ENCODE measurements at regions not wholly inside any gene's neighbourhood (a gene's known extent, or its start where the extent isn't known, plus 50 kb on each side); places are given as distances from the start of the nearest gene placed in this dataset.
"Not testable (repeated sequence)": the region's sequence is repeated elsewhere in the genome, so short reads cannot be mapped to it uniquely, and the experiment has no call there.

DNA sequence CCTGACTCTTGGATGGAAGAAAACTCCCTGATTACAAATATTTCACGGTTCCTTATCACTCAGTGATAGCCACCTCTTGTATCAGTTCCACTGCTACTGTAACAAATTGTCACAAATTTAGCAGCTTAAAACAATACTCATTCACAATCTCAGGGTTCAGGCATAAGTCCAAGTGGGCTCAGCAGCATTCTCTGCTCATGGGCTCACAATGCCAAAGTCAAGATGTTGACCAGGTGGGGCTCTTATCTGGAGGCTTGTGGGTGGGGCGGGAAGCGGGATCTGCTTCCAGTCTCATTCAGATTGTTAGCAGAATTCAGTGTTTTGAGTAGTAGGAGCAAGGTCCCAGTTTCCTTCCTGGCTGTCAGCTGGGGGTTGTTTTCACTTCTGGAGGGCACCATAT lies 137.3 kb upstream of the FAM78B start:
- in situ Hi-C loops (cut with HindIII; ENCODE audit: low sequenced_read_pairs), result no loop called here

DNA sequence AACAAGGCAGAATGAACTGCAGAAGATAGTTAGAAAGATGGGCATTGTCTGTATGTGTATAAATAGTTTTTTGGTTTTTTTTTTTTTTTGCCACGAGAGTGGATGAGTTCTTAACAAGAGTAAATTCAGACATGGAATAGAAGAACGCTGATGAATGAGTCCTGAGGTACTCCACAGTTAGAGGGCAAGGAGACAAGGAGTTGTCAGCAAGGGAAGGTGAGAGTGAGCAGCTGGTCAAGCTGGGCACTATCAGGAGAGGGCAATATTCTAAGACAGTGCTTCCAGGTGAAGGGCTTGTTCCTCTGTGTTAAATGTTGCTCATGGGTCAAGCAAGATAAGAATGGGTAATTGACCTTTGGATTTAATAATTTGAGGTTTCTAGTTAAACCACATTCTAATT lies 138.6 kb upstream of the FAM78B start:
- in situ Hi-C loops (cut with HindIII; ENCODE audit: low sequenced_read_pairs), result no loop called here

DNA sequence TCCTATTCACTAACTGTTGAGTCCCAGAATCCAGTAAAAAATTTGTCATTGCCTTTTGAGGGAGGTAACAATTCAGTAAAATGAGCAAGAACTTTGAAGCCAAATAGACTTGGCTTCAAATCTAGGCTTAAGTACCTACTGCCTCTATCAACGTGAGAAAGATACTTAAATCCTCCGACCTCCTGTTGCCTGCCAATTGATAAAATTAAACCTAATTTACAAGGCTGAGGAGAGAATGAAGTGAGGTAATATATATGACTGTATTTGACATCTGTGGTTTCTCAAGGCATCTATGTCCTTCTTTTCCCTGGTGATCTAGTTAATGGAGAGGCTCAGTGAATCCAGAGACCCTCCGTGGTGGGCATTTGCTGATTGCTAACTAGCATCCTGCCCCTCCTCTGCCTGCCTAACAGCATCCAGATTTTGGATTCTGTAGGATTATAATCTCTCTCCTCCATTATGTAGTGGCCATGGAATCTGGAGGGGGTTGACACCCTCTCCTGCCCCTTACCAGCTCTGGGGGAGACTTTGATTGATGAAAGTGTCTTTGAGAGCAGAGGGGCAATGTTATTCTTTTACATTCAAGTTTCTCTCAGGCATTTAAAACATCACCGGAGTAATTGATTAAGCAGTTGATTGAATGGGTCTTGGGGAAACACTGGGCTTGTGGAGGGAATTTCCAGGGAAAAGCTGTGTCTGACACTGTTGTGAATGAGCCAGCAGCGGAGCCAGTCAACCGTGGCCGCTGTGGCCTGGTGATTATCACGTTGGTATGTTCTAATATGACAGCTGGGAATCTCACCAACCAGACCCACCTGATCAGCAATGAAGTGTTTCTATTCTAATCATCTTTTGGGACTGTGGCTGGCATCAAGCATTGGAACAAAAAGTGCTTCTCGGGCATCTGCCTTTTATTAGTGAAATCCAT lies 140.7 kb upstream of the FAM78B start:
- in situ Hi-C loops (cut with HindIII; ENCODE audit: low sequenced_read_pairs), result no loop called here

DNA sequence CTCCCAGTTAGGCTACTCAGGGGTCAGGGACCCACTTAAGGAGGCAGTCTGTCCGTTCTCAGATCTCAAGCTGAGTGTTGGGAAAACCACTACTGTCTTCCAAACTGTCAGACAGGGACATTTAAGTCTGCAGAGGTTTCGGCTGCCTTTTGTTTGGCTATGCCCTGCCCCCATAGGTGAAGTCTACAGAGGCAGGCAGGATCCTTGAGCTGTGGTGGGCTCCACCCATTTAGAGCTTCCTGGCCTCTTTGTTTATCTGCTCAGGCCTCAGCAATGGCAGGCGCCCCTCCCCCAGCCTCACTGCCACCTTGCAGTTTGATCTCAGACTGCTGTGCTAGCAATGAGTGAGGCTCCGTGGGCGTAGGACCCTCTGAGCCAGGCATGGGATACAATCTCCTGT lies 149.5 kb upstream of the FAM78B start:
- in situ Hi-C loops (cut with HindIII; ENCODE audit: low sequenced_read_pairs), result not testable (repeated sequence)

DNA sequence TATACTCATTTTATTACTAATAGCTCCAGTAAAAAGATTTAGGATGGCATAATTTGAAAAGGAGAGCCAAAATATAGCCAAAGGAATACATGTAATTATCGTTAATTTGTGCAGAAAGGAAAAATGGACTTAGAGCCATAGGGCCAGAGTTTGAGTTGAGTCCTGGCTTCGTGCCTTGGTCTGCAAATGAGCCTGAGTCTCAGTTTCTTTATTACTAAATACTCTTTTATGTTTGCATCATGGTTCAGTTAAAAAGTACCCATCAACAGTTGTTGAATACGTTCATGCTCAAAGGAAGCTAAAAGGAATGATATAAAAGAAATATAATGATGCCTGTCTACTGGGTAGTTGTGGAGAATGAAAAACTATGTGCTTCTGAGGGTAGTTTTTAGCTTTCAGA lies 155.7 kb upstream of the FAM78B start:
- in situ Hi-C loops (cut with HindIII; ENCODE audit: low sequenced_read_pairs), result no loop called here

DNA sequence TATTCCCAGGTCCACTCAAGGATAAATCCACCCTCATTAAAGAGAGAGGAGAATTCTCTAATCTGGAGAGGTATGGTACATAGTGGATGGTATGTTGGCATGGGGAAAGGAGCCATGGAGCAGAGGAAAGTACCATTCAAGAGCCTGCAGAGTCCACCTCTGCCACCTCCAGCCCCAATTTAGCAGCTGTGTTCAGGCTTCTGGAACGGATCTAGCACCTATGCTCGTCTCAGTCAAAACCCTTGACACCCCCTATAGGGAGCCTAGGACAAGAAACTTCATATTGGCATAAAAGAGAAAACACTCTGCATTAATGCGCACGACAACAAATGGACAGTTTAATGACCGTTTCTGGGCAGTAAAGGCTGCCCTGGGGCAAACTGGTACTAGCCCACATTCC lies 161.1 kb upstream of the FAM78B start:
- in situ Hi-C loops (cut with HindIII; ENCODE audit: low sequenced_read_pairs), result no loop called here

DNA sequence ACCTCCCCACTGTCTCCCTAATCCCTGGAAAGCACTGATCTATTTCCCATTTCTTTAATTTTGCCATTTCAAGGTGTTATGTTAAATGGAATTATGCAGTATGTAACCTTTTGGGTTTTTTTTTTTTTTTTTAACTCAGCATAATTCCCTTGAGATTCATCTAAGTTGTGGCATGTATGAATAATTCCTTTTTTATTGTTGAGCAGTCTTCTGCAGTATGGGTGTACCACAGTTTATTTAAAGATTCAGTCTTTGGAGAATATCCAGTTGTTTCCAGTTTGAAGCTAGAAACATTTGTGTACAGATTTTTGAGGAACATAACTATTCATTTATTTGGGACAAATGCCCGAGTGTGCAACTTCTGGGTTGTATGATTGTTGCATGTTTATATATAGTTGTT lies 162.2 kb upstream of the FAM78B start:
- in situ Hi-C loops (cut with HindIII; ENCODE audit: low sequenced_read_pairs), result no loop called here

DNA sequence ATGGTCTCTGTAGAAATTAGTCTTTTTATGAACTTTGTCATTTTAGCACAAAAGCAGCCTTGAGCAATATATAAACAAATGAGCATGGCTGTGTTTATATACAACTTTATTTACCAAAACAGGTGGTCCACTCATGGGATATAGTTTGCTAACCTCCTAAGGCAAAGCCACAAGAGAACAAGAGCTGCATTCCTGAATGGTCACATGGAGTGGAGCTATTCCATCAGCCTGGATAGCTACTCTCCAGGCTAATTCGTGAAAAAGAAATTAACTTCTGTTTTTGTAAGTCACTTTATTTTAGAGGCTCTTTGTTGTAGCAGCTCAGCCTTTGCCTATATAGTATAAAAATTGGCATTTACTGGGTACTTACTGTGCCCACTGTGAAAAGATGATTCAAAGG lies 163.3 kb upstream of the FAM78B start:
- in situ Hi-C loops (cut with HindIII; ENCODE audit: low sequenced_read_pairs), result no loop called here

DNA sequence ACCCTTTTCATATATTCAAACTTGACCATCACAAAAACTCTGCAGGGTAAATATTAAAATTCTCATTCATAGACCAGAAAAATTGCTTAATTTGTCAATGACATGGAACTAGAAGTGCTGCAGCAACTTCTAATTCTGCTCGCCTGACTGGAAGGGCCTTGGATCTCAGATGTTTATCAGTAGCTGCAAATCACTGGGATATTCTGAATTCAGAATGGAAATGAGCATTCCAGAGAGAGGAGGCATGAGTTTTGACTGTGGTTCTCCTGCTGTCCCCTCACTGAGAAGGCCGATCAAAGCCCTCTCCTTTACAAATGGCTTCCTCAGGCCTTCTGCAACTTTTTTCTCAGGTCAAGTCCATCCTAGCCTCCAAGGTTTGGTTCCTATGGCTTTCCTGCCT lies 171.3 kb upstream of the FAM78B start:
- in situ Hi-C loops (cut with HindIII; ENCODE audit: low sequenced_read_pairs), result no loop called here

DNA sequence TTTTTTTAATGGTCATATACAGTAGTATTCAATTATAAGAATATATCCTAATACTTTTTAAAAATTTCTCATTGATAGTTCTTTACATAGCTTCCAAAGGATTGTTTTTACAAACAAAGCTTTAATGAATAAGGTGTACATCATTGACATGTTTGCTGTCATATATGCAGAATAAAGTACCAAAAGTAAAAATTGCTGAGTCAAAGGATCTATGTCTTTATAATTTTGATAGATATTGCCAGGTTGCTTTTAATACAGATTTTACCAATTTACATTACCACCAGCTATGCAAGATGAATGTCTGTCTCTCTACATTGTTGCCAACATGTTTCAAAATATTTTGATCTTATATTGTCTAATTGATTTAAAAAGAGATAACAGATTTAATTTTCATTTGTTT lies 173.9 kb upstream of the FAM78B start:
- in situ Hi-C loops (cut with HindIII; ENCODE audit: low sequenced_read_pairs), result no loop called here

DNA sequence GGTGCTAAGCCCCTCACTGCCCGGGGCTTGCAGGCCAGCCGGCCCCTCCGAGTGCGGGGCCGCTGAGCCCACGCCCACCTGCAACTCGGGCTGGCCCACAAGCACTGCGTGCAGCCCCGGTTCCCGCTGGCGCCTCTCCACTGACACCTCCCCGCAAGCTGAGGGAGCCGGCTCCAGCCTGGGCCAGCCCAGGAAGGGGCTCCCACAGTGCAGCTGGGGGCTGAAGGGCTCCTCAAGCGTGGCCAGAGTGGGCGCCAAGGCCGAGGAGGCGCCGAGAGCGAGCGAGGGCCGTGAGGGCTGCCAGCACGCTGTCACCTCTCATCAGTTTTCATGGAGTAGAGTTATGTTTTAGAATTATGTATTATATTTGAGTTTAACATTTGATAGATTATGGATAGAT lies 176.5 kb upstream of the FAM78B start:
- in situ Hi-C loops (cut with HindIII; ENCODE audit: low sequenced_read_pairs), result no loop called here

DNA sequence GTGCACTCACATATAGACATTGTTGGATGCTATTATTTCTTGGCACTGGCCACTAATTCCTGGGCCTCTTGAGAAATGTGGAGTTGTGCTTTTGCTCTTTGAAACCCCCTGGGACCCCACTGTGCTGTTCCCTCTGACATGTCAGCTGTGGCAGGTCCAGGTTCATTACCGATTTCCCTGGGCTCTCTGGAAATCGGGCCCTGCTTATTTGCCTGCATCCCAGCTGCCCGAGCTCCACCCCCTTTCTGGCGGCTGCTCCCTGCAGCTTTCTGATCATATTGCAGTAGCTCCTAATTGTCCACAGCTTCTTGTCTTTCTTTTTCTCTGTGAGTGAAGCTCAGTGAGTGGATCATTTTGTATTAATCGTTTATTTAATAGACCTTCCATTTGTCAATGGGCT lies 183.7 kb upstream of the FAM78B start:
- in situ Hi-C loops (cut with HindIII; ENCODE audit: low sequenced_read_pairs), result no loop called here

DNA sequence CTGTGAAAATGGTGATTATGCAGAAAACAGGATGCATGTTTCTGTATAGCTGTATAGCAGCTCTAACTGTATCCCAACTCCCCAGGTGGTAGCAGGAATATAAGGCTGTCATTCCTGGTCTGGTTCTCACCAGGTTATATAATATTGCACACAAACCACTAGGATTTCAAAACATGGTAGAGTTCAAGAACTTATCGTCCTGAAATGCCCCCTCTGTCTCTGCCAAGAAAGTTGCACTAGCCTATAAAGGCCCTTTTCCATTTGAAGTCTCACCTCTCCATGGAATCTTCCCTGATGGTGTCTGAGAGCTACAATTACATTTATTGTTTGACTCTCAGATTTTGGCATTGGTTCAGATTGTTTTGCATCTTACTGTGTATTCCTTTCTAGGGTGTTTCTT lies 184.9 kb upstream of the FAM78B start:
- in situ Hi-C loops (cut with HindIII; ENCODE audit: low sequenced_read_pairs), result no loop called here

DNA sequence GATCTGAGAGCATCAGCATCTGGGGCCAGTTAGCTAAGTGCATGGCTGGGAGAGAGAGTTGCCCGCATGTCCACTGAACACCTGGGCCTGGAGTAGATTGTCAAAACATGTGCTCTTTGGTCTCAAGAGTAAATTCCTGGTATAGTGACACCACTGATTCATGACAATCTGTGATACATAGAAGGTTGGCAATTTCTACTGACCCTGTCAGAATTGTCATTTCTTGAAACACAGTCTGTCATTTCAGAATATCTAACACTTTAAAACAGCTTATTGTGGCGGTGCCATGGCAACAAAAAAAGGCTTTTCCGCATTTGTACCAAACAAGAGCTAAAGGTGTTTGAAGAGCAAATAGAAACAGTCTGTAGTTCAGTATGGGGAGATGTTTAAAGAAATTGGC lies 186.4 kb upstream of the FAM78B start:
- in situ Hi-C loops (cut with HindIII; ENCODE audit: low sequenced_read_pairs), result no loop called here

DNA sequence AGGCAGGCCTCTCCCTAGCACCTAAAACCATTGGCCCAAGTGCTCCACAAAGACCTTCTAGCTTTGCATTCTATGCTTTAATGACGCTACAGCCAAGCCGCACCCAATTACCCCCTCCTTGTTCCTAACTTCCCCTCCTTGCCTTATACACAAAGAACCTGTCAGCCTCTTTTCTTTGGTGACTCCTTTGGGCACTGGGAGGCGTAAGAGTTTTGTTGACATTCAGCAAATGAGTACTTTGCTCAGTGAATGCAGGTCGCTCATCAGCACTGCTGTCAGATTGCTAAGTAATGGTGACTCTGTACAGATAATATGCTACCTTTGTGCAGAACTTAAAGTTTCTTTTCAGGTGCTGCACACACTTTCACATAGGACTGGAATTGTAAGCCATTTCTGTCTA lies 187.6 kb upstream of the FAM78B start:
- in situ Hi-C loops (cut with HindIII; ENCODE audit: low sequenced_read_pairs), result no loop called here

DNA sequence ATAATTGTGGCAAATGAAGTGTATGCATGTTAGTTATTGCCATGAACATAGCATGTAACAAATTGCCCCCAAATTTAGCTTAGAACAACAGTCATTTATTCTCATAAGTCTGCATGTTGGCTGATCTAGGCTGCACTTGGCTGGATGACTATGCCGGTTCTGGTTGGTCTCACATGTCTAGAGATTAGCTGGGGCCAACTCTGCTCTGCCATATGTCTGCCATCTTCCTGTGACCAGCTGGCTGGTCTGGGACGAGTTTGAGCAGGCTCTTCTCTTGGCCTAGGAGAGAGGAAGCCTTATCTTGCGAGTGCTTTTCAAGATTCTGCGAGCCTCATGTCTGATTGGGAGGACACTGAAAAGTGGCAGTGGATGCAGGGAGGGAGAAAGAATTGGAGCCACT lies 198.3 kb upstream of the FAM78B start:
- in situ Hi-C loops (cut with HindIII; ENCODE audit: low sequenced_read_pairs), result no loop called here

DNA sequence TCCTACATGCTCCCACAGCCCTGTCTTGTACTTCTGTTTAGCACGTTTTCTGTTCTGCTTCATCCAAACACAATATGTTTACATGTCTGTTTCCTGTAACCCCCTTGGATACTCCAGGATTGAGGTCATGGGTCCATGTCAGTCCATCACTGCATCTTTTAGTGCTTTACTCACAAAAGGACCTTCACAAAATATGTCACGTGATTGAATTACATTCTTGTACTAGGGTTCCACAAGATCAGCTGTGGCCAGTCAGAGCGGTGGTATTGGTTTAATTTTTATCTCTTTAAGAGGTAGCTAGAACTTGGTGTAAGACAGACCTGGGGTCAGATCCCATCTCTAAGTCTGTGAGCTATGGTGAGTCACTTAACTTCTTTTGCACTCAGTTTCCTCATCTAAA lies 201.2 kb upstream of the FAM78B start:
- in situ Hi-C loops (cut with HindIII; ENCODE audit: low sequenced_read_pairs), result no loop called here

DNA sequence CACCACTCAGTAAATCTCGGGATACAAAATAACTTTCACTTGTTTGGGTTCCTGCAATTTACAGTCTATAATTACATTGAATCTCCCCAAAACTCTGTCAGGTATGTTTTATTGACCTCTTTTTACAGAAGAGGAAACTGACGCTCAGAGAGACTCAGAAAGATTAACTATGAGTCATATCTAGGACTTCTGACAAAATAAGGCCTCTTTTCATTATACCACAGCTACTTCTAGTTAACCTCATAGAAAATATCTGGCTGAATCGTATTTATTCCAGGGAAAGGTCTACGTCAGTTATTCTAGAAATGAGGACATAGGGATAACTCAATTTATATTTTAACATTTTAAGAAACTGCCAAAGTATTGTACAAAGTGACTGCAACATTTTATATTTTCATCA lies 211.1 kb upstream of the FAM78B start:
- in situ Hi-C loops (cut with HindIII; ENCODE audit: low sequenced_read_pairs), result no loop called here

DNA sequence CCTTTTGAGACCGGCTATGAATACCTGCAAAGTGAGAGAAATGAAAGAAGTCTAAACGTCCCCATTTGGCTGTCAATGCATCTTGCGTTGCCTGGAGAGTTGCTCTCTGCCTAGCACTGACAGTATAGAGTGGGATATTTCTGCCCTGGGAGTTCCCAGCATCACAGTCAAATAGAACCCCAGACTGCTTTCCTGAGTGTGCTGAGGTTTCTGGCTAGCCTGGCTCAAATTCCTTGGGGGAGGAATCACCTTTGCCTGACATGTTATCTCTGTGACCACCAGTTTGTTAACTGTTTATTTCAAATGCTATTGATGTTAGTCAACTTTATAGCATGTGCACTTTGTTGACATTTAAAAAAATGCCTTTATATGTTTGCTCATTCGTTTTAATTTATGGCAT lies 212.0 kb upstream of the FAM78B start:
- in situ Hi-C loops (cut with HindIII; ENCODE audit: low sequenced_read_pairs), result no loop called here

DNA sequence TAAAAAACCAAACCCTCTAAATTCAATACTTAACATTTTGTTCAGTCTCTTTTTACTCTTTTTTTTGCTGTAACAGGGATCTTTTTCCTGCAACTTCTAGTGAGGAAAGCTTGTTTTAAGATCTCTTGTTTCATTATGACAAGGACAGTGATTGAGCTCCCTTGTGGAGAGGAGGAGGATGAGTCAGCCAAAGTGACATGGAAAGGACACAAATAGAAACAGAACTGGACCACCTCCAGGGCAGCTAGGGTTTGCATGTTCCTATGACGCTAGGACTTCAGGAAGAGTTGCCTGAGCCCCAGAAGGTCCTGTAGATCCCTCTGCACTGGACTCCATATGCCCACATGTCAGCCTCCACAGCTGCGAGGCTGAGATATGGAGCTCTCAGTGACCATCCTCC lies 212.6 kb upstream of the FAM78B start:
- in situ Hi-C loops (cut with HindIII; ENCODE audit: low sequenced_read_pairs), result no loop called here

DNA sequence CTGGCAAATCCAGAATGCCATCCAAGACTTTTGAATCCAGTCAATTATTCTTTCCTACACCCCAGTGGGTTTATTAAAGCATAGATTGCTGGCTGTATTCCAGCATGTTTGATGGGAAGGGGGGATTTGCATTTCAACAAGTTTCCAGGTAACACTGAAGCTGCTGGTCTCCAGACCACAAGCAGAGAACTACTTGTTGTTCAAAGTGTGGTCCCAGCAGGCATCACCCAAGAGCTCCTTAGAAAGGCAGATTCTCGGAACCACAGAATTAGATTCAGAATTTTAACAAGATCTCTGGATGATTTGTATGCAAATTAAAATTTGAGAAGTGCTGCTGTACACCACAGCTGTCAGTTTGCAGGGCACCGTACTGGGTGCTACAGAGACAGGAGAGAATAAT lies 216.3 kb upstream of the FAM78B start:
- in situ Hi-C loops (cut with HindIII; ENCODE audit: low sequenced_read_pairs), result no loop called here

DNA sequence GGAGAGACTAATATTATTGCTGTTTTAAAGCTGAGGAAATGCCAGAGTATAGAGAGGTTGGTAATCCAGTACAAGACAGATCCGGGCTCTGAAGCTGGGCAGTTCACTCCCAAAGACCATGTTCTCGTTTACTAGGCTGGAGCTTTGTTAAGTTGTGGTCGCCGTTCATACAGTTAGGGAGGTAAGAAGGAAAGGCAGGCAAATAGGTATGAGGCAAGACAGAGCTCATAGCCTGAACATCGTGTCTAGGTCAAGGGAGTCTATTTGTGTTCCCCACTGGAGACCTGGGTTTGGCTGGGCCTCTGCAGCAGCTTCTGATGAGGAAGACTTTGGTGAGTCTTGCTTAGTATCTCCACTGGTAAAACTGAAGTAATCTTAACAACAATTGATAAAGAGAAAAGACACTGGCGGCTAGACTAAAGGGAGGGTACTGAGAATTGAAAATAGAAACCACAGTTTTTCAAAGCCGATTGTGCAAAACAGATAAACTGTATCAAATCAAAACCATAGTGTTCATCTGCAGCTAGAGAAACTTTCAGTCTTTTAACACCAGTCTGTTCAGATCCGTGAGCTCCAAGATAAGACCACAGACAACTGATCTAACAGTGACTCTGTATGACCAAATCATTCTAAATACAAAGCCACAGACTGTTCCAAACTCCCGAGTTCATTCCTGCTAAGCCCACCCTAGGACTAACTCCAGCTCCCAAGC lies 217.0 kb upstream of the FAM78B start:
- in situ Hi-C loops (cut with HindIII; ENCODE audit: low sequenced_read_pairs), result no loop called here

Data from DLD1 (cell line).